Dermis blood vessel endothelial cell (primary cell): ENCODE measurements at regions not wholly inside any gene's neighbourhood (a gene's known extent, or its start where the extent isn't known, plus 50 kb on each side); places are given as distances from the start of the nearest gene placed in this dataset.
"Not testable (repeated sequence)": the region's sequence is repeated elsewhere in the genome, so short reads cannot be mapped to it uniquely, and the experiment has no call there.

ENCODE experiments used
- DNase-seq: peaks from one replicate; pipeline ENCODE4 v3.0.0; 2010

GRCh38 chr7:101679653-101680173, 50.6 kb upstream of the MYL10 start:
- DNase-seq, result not testable (repeated sequence)

- DNase-seq, result no peak
Measured at GRCh38 chr7:101680406-101681145, 51.5 kb upstream of the MYL10 start.

GRCh38 chr7:101681170-101682007, 52.3 kb upstream of the MYL10 start:
- peak; percentile 77 for DNase-seq

GRCh38 chr7:101684983-101685330, 55.9 kb upstream of the MYL10 start:
- no peak for DNase-seq

GRCh38 chr7:101686030-101686429, 56.9 kb upstream of the MYL10 start:
- no peak for DNase-seq

- DNase-seq, result no peak
Measured at GRCh38 chr7:101687081-101687480, 58.0 kb upstream of the MYL10 start.

- DNase-seq, result no peak
Measured at GRCh38 chr7:101687791-101688182, 58.7 kb upstream of the MYL10 start.

- peak; percentile 79 for DNase-seq
Measured at GRCh38 chr7:101688183-101688831, 59.2 kb upstream of the MYL10 start.

- no peak for DNase-seq
Measured at GRCh38 chr7:101688995-101689907, 60.2 kb upstream of the MYL10 start.

- no peak for DNase-seq
Measured at GRCh38 chr7:101690061-101690460, 61.0 kb upstream of the MYL10 start.

- DNase-seq, result no peak
Measured at GRCh38 chr7:101691822-101692384, 62.8 kb upstream of the MYL10 start.

GRCh38 chr7:101693498-101694091, 64.5 kb upstream of the MYL10 start:
- DNase-seq, result no peak

- no peak for DNase-seq
Measured at GRCh38 chr7:101698964-101699363, 69.9 kb upstream of the MYL10 start.

- DNase-seq, result no peak
Measured at GRCh38 chr7:101699399-101699798, 70.3 kb upstream of the MYL10 start.

GRCh38 chr7:101699881-101700823, 71.1 kb upstream of the MYL10 start:
- DNase-seq, result no peak

- no peak for DNase-seq
Measured at GRCh38 chr7:101701153-101701794, 72.2 kb upstream of the MYL10 start.

- DNase-seq, result no peak
Measured at GRCh38 chr7:101702362-101702850, 73.3 kb upstream of the MYL10 start.

- no peak for DNase-seq
Measured at GRCh38 chr7:101705331-101705730, 76.2 kb upstream of the MYL10 start.

- DNase-seq, result no peak
Measured at GRCh38 chr7:101707587-101707986, 78.5 kb upstream of the MYL10 start.

GRCh38 chr7:101708223-101708622, 79.1 kb upstream of the MYL10 start:
- no peak for DNase-seq
